ENCODE measurements at regions not wholly inside any gene's neighbourhood (a gene's known extent, or its start where the extent isn't known, plus 50 kb on each side); places are given as distances from the start of the nearest gene placed in this dataset.
"Not testable (repeated sequence)": the region's sequence is repeated elsewhere in the genome, so short reads cannot be mapped to it uniquely, and the experiment has no call there.

- H3K27ac ChIP-seq: peak overlapping the region; percentile 29 to 32
- no peak overlapping the region for H3K4me3 ChIP-seq
- DNase-seq (ENCODE audit: low spot score in 2 of 2): peak in 1 of 2 donors; percentile 32
- H3K4me1 ChIP-seq: no peaks in the 10 kb centered on the region
- H3K36me3 ChIP-seq: no peaks in the 10 kb centered on the region
- no peaks in the 10 kb centered on the region for H3K27me3 ChIP-seq
- no peaks in the 10 kb centered on the region for H3K9me3 ChIP-seq
- intact Hi-C loops (cut with DNase I; ENCODE audit: low total_unique reads): no loop called here
- TF ChIP-seq POLR2AphosphoS5 (IDR thresholded peaks at IDR 0.05): peak in 2 of 3 donors; percentile 51 to 67
- no peak for TF ChIP-seq POLR2A (IDR thresholded peaks at IDR 0.05)
Measured at GRCh38 chr5:53167836-53168235, 58.3 kb upstream of the MOCS2 start.

- no peaks in the 10 kb centered on the region for H3K4me1 ChIP-seq
- intact Hi-C loops (cut with DNase I; ENCODE audit: low total_unique reads): no loop called here
- no peaks in the 10 kb centered on the region for H3K36me3 ChIP-seq
Measured at GRCh38 chr5:53169933-53170332, 60.4 kb upstream of the MOCS2 start.

GRCh38 chr5:53170746-53171349, 61.3 kb upstream of the MOCS2 start:
- TF ChIP-seq POLR2A (IDR thresholded peaks at IDR 0.05): no peak
- TF ChIP-seq CTCF (IDR thresholded peaks at IDR 0.05): peak; percentile 20 to 46 (median 41)
- no peak for TF ChIP-seq POLR2AphosphoS5 (IDR thresholded peaks at IDR 0.05)
- no peaks in the 10 kb centered on the region for H3K9me3 ChIP-seq
- H3K36me3 ChIP-seq: no peaks in the 10 kb centered on the region
- no peak overlapping the region for H3K4me3 ChIP-seq
- no peaks in the 10 kb centered on the region for H3K27me3 ChIP-seq
- DNase-seq (ENCODE audit: low spot score in 2 of 2): no peak
- no peaks in the 10 kb centered on the region for H3K4me1 ChIP-seq
- intact Hi-C loops (cut with DNase I; ENCODE audit: low total_unique reads): no loop called here
- no peak overlapping the region for H3K27ac ChIP-seq

More at GRCh38 chr5:53169933-53170332, 60.4 kb upstream of the MOCS2 start:
- Histone ChIP-seq H3K9me3 (no peaks in the 10 kb centered on the region), H3K4me3 (no peak overlapping the region), H3K27ac (no peak overlapping the region), H3K27me3 (no peaks in the 10 kb centered on the region)
- DNase-seq (ENCODE audit: low spot score in 2 of 2): no peak
- TF ChIP-seq POLR2AphosphoS5 (IDR thresholded peaks at IDR 0.05) (no peak), POLR2A (IDR thresholded peaks at IDR 0.05) (no peak), CTCF (IDR thresholded peaks at IDR 0.05) (no peak)

GRCh38 chr5:53172073-53172472, 62.5 kb upstream of the MOCS2 start:
- H3K4me1 ChIP-seq; H3K36me3 ChIP-seq; H3K4me3 ChIP-seq; DNase-seq (ENCODE audit: low spot score in 2 of 2); H3K27ac ChIP-seq; H3K27me3 ChIP-seq; H3K9me3 ChIP-seq; intact Hi-C loops (cut with DNase I; ENCODE audit: low total_unique reads): not testable (repeated sequence)

GRCh38 chr5:53172630-53173029, 63.1 kb upstream of the MOCS2 start:
- Histone ChIP-seq H3K4me1 (no peaks in the 10 kb centered on the region), H3K9me3 (no peaks in the 10 kb centered on the region), H3K27me3 (no peaks in the 10 kb centered on the region), H3K36me3 (no peaks in the 10 kb centered on the region), H3K27ac (no peak overlapping the region), H3K4me3 (no peak overlapping the region)
- no peak for DNase-seq (ENCODE audit: low spot score in 2 of 2)
- intact Hi-C loops (cut with DNase I; ENCODE audit: low total_unique reads): no loop called here
- TF ChIP-seq POLR2AphosphoS5 (IDR thresholded peaks at IDR 0.05): no peak
- TF ChIP-seq CTCF (IDR thresholded peaks at IDR 0.05): no peak
- no peak for TF ChIP-seq POLR2A (IDR thresholded peaks at IDR 0.05)

GRCh38 chr5:53173083-53173482, 63.5 kb upstream of the MOCS2 start:
- Histone ChIP-seq H3K4me1 (no peaks in the 10 kb centered on the region), H3K27me3 (no peaks in the 10 kb centered on the region), H3K9me3 (no peaks in the 10 kb centered on the region), H3K4me3 (no peak overlapping the region), H3K27ac (no peak overlapping the region), H3K36me3 (no peaks in the 10 kb centered on the region)
- TF ChIP-seq CTCF (IDR thresholded peaks at IDR 0.05): no peak
- intact Hi-C loops (cut with DNase I; ENCODE audit: low total_unique reads): no loop called here
- DNase-seq (ENCODE audit: low spot score in 2 of 2): no peak

Measured in breast epithelium (tissue), 4 donors.